HT-29 (cell line): ENCODE measurements at regions not wholly inside any gene's neighbourhood (a gene's known extent, or its start where the extent isn't known, plus 50 kb on each side); places are given as distances from the start of the nearest gene placed in this dataset.
"Not testable (repeated sequence)": the region's sequence is repeated elsewhere in the genome, so short reads cannot be mapped to it uniquely, and the experiment has no call there.

Source experiments
- DNase-seq: peaks from one replicate; pipeline ENCODE4 v3.0.0-alpha.2; 2015; ENCODE audit warnings: low spot score

DNA sequence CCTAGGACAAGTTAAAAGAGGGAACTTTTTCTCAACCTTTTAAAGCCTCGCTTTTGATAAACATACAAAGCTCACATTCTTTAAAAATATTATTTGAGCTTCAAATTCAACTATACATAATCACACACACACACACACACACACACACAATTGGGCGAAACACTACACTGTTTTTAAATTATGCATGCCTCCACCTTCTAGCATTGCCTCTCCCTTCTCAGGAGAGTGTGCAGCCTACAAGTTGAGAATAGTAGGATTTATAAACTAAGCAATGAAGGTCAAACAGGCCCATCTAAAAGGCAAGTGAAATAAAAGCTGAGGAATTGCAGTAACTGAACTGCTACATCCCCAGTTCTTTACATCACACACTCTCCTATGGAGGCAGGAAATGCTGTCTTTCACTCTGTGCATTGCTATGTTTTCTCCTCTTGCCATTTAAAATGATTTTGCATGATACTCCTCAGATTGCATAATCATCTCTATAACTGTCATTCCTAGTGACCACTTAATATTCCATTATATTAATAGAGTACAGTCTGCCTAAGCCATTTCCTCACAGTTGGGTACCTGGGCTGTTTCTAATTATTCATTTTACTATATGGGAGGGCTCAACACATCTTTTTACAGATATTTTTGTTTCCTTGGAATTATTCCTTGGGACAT, 92.5 kb upstream of the KCNE2 start:
- no peak for DNase-seq

DNA sequence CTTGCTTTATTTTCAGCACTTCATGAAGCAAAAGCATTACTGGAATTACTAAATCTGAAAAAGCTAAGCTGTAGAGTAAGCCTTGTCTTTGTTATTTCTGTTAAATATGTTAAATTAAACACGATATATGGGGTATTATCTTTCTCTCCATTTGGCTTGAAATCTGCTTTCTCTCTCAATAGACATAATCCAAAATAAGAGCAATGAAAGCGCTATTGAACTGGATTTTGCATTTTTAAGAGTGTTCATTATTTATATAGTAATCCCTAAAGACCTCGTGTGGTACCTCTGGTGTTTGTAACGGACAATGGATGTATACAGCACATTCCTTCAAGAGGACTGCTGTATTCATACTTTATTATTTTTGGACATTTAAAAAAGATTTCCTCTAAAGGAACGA, 91.5 kb upstream of the KCNE2 start:
- DNase-seq, result no peak

DNA sequence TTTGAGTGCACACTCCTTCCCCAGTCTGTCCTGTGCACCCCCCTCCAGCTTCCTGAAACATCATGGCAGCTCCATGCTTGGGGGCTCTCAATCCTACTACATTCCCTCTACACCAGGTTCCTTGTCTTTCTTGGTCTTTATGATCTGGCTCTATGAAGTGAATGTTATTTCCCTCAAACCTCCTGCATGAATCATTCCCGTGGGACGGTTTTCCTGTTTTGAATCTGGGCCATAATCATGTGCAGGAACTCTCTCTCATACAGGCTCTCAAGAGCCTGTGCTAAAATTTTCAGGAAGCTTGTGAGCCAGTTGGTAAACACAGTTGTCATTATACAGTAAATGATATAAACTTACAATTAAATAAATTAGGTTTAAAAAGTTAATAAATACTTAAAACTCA, 89.8 kb upstream of the KCNE2 start:
- no peak for DNase-seq

DNA sequence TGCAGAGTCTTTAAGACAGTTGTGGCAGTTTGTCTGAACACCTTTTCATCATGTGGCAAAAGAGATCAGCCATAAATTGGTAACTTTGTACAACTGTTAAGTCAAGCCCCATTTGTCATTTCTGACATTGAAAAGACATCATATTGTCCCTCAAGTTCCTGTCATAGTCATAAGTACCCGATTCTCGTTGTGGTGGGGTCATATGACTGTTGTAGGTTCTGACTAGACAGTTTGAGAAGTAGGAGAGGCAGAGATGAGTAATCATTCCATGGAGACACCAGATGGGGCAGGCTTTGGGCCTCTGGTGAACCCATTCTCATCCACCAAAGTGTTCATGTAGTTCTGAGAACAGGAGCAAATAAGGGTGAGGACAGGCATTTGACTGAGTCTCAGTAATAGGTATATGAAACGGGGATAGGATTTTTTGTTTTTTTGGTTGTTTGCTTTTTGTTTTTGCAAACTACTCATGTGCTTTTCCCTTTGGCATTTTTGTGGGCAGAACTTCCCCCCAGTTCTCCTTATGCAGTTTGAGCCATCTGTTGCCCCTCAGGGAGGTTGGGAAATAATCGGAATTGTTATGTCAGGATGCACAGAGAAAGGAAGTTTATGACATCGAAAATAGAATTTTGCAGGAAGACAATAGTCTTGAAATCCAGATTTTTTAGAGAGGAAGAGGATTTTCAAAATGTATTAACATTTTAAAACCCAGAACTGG, 86.9 kb upstream of the KCNE2 start:
- DNase-seq, result no peak

DNA sequence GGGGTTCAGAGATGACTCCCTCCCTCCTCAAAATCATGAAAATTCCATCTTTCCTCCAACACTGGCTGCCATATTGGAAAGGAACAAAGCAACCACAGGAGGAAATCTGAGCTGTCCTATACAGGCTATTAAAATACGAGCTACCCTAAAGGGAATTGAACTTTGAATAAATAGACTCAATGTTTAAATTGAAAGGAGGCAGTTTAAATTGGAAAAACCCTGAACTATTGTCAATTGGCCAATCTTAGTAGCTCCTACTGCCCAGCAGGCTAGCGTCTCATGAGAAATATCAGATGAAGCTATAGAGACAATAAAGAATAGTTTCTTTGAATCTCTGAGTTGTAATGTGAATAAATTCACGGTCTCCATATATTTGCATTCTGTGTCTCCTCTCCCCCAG, 85.4 kb upstream of the KCNE2 start:
- no peak for DNase-seq

DNA sequence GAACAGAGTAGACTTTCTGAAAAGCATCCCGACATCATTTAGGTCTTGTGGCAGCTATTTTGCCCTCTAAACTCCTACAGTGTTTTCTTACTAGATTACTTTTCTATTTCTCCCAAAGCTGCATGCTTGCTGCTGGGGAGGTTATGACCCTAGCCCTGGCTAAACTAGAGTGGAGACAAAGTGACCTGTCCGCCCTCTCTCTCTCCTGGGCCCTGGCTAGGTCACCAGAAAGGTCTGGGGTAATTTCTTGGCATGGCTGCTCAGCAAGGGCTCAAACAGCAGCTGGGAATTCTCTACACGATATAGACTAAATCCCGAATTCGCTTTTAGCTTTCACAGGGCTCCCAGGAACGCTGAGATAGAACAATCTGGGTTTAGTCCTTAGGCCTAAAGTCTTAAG, 84.5 kb upstream of the KCNE2 start:
- no peak for DNase-seq

DNA sequence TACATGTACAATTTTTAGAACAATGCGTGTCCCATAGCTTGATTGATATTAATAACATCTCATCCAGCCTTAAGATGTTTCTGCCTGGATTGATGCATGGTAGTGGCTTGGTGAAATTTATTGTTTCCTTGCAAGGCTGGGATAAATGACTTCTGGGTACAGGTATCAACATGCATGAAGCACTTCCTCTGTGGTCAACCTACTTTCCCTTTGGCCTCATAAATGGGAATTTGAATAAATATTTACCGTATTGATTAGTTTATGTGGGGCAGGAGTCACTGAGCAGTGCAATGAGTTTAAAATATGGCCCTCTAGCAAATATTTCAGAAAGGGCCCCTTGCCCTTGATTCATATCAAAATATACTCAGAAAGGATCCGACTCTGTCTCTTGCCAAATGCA, 83.9 kb upstream of the KCNE2 start:
- DNase-seq, result no peak

DNA sequence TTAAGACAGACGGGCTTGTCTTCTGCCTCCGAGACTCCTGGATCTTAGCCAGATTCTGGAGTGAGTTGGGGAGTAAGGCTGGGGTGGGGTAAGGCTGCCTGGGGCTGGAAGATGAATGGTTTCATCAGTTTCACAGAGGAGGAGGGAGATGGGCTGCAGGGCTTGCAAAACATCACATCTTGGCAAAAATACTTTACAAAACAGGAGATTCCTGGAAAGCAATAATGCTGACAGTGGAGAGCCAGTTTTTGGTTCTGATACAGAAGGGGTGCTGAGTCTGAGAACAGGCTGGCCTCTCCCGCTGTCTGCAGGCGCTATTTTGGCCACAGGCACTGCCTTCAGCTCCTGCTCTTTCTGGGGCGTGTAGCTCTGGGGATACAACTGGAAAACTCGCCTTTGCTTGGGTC, 83.4 kb upstream of the KCNE2 start:
- DNase-seq, result no peak

DNA sequence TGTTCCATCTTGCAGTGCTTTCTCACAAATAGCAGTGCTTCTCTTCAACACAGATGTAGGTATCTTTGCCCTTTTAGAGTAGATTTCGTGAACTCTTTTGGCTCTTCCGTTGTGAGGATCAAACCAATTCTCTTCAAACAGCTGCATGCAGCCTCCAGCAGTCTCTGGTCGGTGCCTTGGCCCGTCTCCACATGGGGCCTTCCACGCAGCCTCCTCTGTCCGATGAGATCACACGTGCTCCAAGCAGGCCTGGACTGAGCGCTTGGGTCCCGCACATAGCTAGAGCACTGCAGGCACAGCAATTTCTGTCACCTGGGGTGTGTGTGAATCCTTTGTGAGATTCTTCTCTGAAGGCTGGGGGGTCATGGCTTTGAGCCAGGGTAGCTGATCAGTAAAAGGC, 82.8 kb upstream of the KCNE2 start:
- DNase-seq, result no peak

DNA sequence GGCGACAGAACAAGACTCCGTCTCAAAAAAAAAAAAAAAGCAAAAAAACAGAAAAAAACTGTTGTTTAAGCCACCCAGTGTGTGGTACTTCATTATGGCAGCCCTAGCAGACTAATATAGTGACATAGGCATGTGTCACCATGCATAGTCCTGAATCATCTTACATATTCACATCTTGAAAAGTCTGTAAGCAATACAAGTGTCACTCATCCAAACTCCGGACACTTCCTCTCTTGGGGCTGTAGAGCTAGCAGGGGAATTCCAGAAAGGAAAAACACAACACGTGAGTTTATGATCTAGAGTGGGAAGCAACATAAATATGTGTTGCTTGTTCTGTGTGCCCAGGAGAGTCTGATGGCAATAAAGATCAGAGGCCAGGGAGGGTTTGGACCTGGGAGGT, 81.6 kb upstream of the KCNE2 start:
- DNase-seq, result no peak

DNA sequence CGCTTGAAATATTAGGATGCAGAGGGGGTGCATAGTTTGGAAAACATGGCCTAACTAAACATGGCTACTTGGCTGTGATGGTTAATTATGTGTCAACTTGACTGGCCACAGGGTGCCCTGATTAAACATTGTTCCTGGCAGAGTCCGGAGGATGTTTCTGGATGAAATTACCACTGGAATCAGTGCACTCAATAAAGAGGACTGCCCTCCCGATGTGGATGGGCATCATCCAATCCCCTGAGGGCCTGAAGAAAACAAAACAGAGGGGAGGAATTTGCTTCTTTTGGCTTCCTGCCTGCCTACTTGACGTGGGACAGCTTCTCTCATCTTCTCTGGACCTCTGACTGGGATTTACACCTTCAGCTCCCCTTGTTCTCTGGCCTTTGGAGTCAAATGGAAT, 79.1 kb upstream of the KCNE2 start:
- DNase-seq, result no peak

DNA sequence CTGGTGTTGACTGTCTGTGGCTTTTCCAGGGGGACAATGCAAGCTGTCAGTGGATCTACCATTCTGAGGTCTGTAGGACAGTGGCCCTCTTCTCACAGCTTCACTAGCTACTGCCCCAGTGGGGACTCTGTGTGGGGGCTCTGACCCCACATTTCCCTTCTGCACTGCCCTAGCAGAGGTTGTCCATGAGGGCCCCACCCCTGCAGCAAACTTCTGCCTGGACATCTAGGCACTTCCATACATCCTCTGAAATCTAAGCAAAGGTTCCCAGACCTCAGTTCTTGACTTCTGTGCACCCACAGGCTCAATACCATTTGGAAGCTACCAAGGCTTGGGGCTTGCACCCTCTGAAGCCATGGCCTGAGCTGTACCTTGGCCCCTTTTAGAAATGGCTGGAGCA, 75.8 kb upstream of the KCNE2 start:
- DNase-seq, result not testable (repeated sequence)

DNA sequence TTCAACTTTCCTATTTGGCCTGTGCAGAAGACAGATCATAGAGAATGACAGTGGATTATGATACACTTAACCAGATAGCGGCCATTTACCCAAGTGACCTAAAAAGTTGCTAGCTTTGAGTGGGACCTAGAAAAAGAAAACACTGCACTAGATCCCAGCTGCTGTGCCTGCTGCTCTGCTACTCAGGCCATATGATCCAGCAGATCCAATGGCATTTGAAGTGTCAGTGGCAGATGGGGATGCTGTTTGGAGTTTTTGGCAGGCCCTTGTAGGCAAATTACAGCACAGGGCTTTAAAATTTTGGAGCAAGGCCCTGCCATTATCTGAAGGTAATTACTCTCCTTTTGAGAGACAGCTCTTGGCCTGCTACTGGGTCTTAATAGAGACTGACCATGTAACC, 74.0 kb upstream of the KCNE2 start:
- DNase-seq, result no peak

DNA sequence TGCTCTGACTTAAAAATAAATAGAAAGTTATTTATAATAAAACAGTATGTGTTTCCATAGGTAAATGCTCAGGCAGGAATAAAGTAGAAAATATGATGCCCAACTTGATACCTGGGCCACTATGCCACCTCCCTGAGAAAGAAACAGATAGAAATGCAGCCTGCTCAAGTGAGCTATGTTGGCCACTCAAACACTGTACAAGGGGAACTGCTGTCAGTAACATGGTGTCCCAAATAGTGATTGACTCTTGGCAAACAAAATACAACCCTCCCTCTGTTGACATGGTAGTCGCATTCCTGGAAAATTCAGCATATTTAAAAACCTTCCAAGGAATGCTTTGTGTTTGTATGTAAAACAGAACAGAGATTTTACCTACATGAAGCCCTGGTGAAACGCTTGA, 66.9 kb upstream of the KCNE2 start:
- no peak for DNase-seq

DNA sequence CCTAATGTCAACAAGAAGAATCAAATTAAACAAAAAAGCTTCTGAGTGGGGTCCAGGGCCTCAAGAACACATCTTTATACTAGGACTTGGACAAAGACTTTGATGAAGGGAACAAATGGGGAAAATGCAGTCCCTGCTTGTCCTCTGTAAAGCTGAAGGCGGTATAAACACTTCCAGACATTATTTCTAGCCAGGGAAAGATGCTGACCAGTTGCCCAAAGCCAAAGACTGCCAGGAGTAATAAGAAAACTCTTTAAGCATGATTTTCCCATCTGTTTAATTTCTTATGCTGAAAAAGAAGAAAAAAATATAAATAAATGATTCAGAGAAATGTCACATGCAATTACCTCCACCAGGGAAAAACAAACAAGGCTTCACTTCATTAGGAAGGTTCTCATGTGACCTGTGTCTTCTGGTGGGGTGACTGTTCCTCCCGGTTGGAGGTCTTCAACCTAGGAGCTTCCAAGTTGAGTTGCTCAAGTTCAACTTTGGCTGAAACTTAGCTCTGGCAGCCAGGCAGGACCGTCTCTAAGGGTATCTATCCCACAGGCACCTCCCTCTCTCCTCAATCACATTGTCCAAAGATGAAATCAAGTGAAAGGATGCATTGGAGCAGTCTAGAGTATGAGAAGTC, 65.2 kb upstream of the KCNE2 start:
- DNase-seq, result no peak

DNA sequence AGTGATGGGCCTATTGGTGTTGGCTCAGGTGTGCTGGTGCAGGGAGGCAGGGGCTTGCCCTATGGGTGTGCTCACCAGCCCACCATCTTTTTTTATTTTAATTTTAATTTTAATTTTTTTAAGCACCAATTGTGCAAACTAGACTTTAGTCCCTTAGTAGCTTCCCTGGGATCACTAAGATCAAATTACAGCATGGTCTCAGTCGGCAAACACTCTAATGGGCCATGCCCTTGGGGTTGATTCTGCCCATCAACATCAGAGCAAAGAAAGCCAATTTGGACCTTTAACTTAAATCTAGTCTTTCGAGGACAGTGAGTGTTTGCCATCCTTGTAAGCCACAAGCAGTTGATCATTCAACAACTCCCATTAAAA, 64.7 kb upstream of the KCNE2 start:
- no peak for DNase-seq

DNA sequence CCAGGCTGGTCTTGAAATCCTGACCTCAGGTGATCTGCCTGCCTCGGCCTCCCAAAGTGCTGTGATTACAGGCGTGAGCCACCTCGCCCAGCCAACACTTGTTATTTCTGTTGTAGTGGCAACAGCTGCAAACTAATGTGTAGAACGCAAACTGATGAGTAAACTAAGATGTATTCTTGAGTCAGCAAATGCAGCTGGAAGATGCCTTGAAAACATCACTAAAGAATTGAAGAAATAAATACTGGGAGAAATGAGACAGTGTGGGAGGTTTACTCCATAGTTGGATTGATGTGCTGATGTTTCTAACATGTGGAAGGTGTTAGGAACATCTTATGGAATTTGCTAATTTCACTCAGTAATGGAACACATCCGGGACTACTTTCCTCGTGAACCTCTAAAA, 61.3 kb upstream of the KCNE2 start:
- no peak for DNase-seq

DNA sequence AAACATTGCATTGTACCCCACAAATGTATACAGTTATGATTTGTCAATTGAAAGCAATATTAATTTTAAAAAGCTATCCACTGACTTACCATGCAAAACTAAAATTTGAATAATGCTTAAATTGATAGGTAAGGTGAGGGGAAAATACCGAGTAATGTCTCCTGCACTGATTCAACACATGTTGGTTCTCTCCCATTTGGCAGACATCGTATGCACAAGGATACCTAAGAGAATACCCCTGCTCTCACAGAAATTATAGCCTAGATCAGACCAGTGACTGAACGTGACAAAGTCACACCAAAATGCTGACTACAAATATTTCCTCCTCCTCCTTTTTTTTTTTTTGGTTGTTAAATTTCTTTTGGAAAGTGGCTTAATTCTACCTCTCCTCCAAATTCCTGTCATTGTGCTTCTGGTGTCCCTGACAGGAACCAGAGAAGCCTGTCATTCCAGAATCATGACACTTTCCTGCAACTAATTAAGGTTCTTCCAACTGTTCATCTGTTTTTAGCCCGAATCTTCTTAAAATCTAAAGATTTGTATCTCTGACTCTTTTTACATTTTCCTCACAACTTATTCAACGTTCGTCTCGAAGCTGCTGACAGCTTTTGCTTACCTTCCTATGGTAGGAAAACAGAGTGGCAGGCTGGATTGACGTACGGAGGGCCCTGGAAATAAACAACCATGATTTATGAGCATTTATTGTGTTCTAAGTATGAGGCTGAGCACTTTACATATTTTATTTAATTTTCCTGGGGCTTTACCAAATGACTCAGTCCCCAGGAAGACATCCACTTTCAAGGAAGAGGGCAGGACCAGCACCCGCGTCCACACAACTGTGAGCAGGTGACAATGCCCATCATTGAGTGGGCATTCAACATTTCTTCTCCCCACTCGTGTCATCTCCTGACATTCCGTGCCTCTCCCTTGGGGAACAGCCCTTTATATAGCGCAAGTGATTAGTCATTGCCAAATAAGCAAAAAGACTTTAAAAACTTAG, 57.9 kb upstream of the KCNE2 start:
- no peak for DNase-seq

DNA sequence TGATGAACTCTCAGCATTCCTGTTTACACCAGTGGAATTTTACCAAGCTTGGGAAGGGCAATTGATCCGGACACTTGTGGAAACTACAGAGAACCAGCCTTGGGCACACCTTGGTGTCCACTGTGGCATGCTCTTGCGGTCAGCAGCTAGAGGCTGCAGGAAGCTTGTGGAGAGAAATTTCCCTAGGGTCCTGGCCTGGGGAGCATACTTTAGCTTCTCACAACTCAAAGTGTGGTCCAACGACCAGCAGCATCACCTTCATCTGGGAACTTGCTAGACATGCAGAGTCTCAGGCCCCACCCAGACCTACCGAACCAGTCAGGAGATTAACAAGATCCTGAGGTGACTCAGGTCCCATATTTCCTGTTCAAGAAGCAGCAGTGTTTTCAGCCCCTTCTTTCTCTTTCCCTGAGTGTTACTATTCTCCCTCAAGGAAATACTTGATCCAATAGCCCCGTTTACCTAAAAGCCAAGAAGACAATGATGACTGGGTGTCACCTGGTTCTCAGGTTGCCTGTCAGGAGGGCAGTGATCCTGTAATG, 55.7 kb upstream of the KCNE2 start:
- no peak for DNase-seq

DNA sequence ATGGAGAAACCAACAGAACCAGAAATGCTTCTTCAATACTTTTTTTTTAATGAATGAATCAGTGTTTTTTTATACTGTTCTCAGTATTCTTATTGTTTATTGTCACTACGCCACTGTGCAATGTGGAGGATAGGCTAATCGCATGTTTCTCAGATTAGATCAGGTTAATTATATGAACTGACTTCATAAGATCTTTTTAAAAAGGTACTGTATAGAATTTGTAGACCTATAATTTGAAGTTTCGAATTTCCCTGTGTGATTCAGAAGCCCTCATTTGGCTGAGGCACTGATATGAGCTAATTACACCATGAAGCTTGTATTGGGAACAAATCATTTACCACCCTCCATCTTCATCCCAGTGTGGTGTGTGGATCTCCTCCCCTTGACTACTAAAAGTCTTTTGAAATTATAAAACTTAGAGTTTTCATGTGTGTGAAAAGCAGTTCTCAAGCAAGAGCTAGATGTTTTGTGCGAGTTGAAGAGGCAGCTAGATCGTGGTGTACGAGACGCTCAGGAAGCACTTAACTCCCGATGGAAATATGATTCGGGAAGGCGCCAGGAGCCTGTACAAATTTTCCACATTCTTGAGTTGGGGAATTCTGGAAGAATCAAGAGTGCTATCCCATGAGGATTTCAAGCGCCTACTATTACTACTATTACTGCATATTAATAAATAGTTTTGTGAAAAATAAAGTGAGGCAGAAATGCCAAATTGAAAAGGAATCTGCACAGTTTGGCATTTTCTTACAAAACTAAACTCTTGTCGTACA, 52.1 kb upstream of the KCNE2 start:
- DNase-seq, result no peak

DNA sequence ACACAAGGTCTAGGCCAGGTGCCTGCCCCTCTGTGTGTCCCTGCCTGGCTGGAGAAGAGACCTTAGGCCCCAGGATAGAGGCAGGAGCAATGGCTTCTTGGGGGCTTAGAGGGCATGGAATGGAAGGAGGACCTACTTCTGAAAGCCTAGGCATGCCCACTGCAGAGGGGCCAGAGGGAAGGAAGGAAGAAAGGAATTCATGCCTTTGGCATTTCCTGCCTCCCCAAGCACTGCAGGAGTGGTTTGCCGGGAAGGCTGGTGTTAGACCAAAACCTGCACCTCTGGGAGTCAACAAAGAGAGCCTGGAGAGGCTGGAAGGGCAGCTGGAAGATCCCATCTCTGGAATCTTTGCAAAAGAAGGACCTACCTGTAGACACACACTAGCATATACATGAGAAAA, 50.7 kb upstream of the KCNE2 start:
- no peak for DNase-seq
